Breast epithelium (tissue), 4 donors: ENCODE measurements at regions not wholly inside any gene's neighbourhood (a gene's known extent, or its start where the extent isn't known, plus 50 kb on each side); places are given as distances from the start of the nearest gene placed in this dataset.

Source experiments
- DNase-seq, 2 donors: peaks; one replicate each; pipeline ENCODE4 v3.0.0-alpha.2; 2019; ENCODE audit warnings: low spot score in 2 of 2
- H3K27ac ChIP-seq, 2 donors: fragments of 200-600 bp; sonication (generic) in 1 of 2; one replicate each; pipeline ENCODE4 v1.5.1; 2016 to 2019; ENCODE audit warnings: mild to moderate bottlenecking in 1 of 2
- H3K27me3 ChIP-seq, 2 donors: fragments of 200-600 bp; sonication (generic) in 1 of 2; one replicate each; pipeline versions ENCODE4 v1.5.1 to v1.6.0; 2017 to 2019; ENCODE audit warnings: control low read depth in 1 of 2, mild to moderate bottlenecking in 1 of 2
- H3K36me3 ChIP-seq: fragments of 200-600 bp; one replicate; pipeline ENCODE4 v1.5.1; 2019
- H3K4me1 ChIP-seq, 2 donors: fragments of 200-600 bp; sonication (generic); one replicate each; pipeline ENCODE4 v1.5.1; 2016 to 2019; ENCODE audit warnings: control low read depth in 1 of 2
- H3K4me3 ChIP-seq, 3 donors: fragments of 200-600 bp; sonication (generic); 1 replicate in 2 of 3; 2 replicates in 1 of 3; pipeline ENCODE4 v1.5.1; 2016 to 2019; ENCODE audit warnings: mild to moderate bottlenecking in 3 of 3, moderate library complexity in 2 of 3
- H3K9me3 ChIP-seq, 2 donors: fragments of 200-600 bp; sonication (generic) in 1 of 2; one replicate each; pipeline ENCODE4 v1.5.1; 2016 to 2019; ENCODE audit warnings: control low read depth in 1 of 2
- POLR2A ChIP-seq: fragments of 450-650 bp; IDR thresholded peaks from one replicate; pipeline ENCODE4 v1.6.1; 2016; ENCODE audit warnings: antibody characterized with exemption, mild to moderate bottlenecking, moderate library complexity
- POLR2AphosphoS5 ChIP-seq, 3 donors: sonication (generic); formaldehyde crosslinking; IDR thresholded peaks; one replicate each; pipeline ENCODE4 v1.6.1; 2017; ENCODE audit warnings: antibody characterized with exemption in 3 of 3
- intact Hi-C: fragments of 100-400 bp; cut with DNase I; formaldehyde crosslinking; loops from one replicate; pipeline ENCODE4 v1.15.1; 2023; ENCODE audit warnings: low total_unique reads
- TF ChIP-seq, protein P1 (sequence below), 3 donors: fragments of 450-650 bp; IDR thresholded peaks; one replicate each; pipeline ENCODE4 v1.5.1; 2016 to 2017; ENCODE audit warnings: antibody characterized with exemption in 3 of 3, mild to moderate bottlenecking in 3 of 3, moderate library complexity in 3 of 3

- no peaks in the 10 kb centered on the region for H3K36me3 ChIP-seq
- DNase-seq = no peak
- H3K27ac ChIP-seq = peak overlapping the region in 1 of 2 donors; percentile 94
- no peaks in the 10 kb centered on the region for H3K9me3 ChIP-seq
- no peaks in the 10 kb centered on the region for H3K4me1 ChIP-seq
- no peak overlapping the region for H3K4me3 ChIP-seq
- intact Hi-C loops = no loop called here
- H3K27me3 ChIP-seq = no peaks in the 10 kb centered on the region
- TF ChIP-seq POLR2A = no peak
- no peak for TF ChIP-seq POLR2AphosphoS5 (IDR thresholded peaks at IDR 0.05)
- TF ChIP-seq, protein P1, sequence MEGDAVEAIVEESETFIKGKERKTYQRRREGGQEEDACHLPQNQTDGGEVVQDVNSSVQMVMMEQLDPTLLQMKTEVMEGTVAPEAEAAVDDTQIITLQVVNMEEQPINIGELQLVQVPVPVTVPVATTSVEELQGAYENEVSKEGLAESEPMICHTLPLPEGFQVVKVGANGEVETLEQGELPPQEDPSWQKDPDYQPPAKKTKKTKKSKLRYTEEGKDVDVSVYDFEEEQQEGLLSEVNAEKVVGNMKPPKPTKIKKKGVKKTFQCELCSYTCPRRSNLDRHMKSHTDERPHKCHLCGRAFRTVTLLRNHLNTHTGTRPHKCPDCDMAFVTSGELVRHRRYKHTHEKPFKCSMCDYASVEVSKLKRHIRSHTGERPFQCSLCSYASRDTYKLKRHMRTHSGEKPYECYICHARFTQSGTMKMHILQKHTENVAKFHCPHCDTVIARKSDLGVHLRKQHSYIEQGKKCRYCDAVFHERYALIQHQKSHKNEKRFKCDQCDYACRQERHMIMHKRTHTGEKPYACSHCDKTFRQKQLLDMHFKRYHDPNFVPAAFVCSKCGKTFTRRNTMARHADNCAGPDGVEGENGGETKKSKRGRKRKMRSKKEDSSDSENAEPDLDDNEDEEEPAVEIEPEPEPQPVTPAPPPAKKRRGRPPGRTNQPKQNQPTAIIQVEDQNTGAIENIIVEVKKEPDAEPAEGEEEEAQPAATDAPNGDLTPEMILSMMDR (IDR thresholded peaks at IDR 0.05) = no peak
Measured at GRCh38 chr5:2095011-2095410, 212.3 kb upstream of the IRX4 start.

GRCh38 chr5:2094616-2094995 is 211.9 kb upstream of the IRX4 start:
- H3K36me3 ChIP-seq = no peaks in the 10 kb centered on the region
- H3K27me3 ChIP-seq = no peaks in the 10 kb centered on the region
- TF ChIP-seq, protein P1 (IDR thresholded peaks at IDR 0.05) = no peak
- TF ChIP-seq POLR2A = no peak
- TF ChIP-seq POLR2AphosphoS5 (IDR thresholded peaks at IDR 0.05) = no peak
- no peak overlapping the region for H3K4me3 ChIP-seq
- no peaks in the 10 kb centered on the region for H3K4me1 ChIP-seq
- H3K9me3 ChIP-seq = no peaks in the 10 kb centered on the region
- peak overlapping the region; percentile 66 to 94 for H3K27ac ChIP-seq
- no peak for DNase-seq
- intact Hi-C loops = no loop called here

DNA sequence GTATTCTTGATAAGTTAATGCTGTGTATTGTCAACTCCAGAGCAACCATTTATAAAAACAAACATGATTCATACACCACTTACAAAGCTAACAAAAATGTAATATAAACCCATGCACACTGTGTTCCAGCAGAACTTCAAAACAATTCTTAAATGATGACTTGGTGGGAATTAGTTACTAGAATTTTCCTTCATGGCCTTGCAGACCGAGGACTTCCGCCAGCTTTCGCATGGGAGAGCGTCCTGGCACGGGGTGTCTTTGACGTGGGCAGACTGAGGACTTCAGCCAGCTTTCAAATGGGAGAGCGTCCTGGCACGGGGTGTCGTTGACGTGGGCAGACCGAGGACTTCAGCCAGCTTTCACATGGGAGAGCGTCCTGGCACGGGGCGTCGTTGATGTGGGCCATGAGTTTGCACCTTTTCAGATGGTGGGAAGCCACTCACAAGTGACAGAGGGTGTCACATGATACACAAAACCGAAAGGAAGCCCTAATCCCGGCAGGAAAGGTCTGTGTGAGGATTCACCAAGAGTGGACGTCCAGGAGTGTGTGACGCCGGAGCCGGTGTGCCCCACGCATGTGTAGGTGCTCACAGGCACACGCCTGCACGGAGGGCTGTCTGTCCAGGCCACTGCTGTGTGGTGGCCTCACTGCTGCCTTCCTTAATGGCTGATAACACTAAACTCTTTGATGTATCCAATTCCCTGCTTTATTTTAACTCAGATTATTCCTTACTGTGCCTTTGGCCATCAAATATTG is 211.3 kb upstream of the IRX4 start:
- Histone ChIP-seq H3K4me3 (peak overlapping the region in 2 of 3 donors; percentile 3 to 54), H3K4me1 (no peaks in the 10 kb centered on the region), H3K9me3 (no peaks in the 10 kb centered on the region), H3K27ac (peak overlapping the region; percentile 66 to 94), H3K36me3 (no peaks in the 10 kb centered on the region), H3K27me3 (no peaks in the 10 kb centered on the region)
- intact Hi-C loops = no loop called here
- peak in 1 of 2 donors; percentile 45 for DNase-seq
- TF ChIP-seq POLR2A (no peak), POLR2AphosphoS5 (IDR thresholded peaks at IDR 0.05) (no peak)
- TF ChIP-seq, protein P1 (IDR thresholded peaks at IDR 0.05) = no peak

DNA sequence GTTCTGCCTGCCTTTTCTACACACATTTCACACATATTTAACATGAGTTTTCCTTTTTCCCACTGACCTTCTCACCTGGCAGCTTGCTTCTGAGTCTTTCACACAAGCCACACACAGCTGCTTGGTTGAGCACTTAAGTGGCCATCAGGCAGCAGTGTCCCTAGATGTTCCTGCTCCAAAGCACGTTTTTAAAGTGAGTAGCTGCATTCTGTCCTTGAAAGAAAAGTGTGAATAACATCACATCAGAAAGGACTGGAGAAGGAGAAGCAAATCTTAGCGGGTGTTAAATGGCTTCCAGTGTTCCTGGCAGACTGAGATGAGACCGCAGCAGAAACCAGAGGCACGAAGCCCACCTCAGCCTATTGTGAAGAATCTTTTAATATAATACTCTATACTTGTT is 209.2 kb upstream of the IRX4 start:
- intact Hi-C loops = no loop called here
- DNase-seq = no peak
- Histone ChIP-seq H3K4me3 (no peak overlapping the region), H3K36me3 (no peaks in the 10 kb centered on the region), H3K9me3 (peaks cover 0 to 13% of the 10 kb centered on the region in 2 donors), H3K27ac (no peak overlapping the region), H3K27me3 (no peaks in the 10 kb centered on the region), H3K4me1 (no peaks in the 10 kb centered on the region)
- TF ChIP-seq POLR2AphosphoS5 (IDR thresholded peaks at IDR 0.05) = no peak
- no peak for TF ChIP-seq POLR2A

DNA sequence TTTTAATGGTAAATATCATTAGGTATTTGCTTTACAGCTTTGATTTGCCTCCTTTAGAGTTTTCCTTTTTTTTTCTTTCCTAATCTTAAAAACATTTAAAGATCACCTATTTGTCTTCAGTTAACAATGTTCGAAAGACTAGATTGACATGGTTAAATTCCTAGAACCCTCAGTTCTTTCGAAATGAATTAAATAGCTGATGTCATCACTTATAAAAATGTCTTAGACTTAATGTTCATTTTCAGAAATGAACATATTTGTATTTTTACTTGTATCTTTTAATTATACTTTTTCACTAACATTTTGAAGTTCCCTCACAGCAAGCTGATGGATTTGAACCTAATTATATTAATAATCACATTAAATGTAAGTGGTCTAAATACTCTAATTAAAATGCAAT is 205.3 kb upstream of the IRX4 start:
- intact Hi-C loops = no loop called here
- Histone ChIP-seq H3K27me3 (no peaks in the 10 kb centered on the region), H3K27ac (no peak overlapping the region), H3K36me3 (no peaks in the 10 kb centered on the region), H3K4me1 (no peaks in the 10 kb centered on the region), H3K4me3 (no peak overlapping the region), H3K9me3 (peaks cover 0 to 13% of the 10 kb centered on the region in 2 donors)
- no peak for DNase-seq
- no peak for TF ChIP-seq POLR2A

- DNase-seq = no peak
- Histone ChIP-seq H3K36me3 (no peaks in the 10 kb centered on the region), H3K4me1 (no peaks in the 10 kb centered on the region), H3K27me3 (no peaks in the 10 kb centered on the region), H3K9me3 (peaks cover 0 to 2% of the 10 kb centered on the region in 2 donors), H3K4me3 (no peak overlapping the region), H3K27ac (no peak overlapping the region)
- TF ChIP-seq POLR2A (no peak), POLR2AphosphoS5 (IDR thresholded peaks at IDR 0.05) (no peak)
- TF ChIP-seq, protein P1 (IDR thresholded peaks at IDR 0.05) = no peak
- intact Hi-C loops = no loop called here
Measured at GRCh38 chr5:2075365-2075764, 192.6 kb upstream of the IRX4 start.
